Activated B cell treated with CpG ODN at 0.5 μM for 24 hours (primary cell): ENCODE measurements at regions not wholly inside any gene's neighbourhood (a gene's known extent, or its start where the extent isn't known, plus 50 kb on each side); places are given as distances from the start of the nearest gene placed in this dataset.

Source experiments
- ATAC-seq: fragments of 200-7000 bp; cut with Tn5 transposase; one replicate; pipeline ENCODE4 v1.10.0; 2021; ENCODE audit warnings: low read depth, mild to moderate bottlenecking, moderate library complexity
- CTCF ChIA-PET: fragments of 350-600 bp; sonication (Branson Sonifier 250); formaldehyde crosslinking; loops from one replicate; lab custom pipeline; 2021; ENCODE audit warnings: antibody characterized with exemption; lab: Charles Lee
- POLR2A ChIA-PET: fragments of 350-600 bp; sonication (Branson Sonifier 250); formaldehyde crosslinking; loops from one replicate; lab custom pipeline; 2021; ENCODE audit warnings: antibody characterized with exemption; lab: Charles Lee
- DNase-seq: peaks from one replicate; pipeline ENCODE4 v3.0.0; 2022
- H3K27ac Mint-ChIP-seq: one replicate; pipeline ENCODE4 v1.8.0; 2020; ENCODE audit warnings: mixed read lengths
- H3K27me3 Mint-ChIP-seq: one replicate; pipeline ENCODE4 v1.8.0; 2021; ENCODE audit warnings: mixed read lengths
- H3K36me3 Mint-ChIP-seq: one replicate; pipeline ENCODE4 v1.8.0; 2021; ENCODE audit warnings: low read depth, mixed read lengths
- H3K4me1 Mint-ChIP-seq: one replicate; pipeline ENCODE4 v1.8.0; 2021; ENCODE audit warnings: mixed read lengths
- H3K4me3 Mint-ChIP-seq: one replicate; pipeline ENCODE4 v1.8.0; 2020; ENCODE audit warnings: mild to moderate bottlenecking, mixed read lengths
- H3K9me3 Mint-ChIP-seq: one replicate; pipeline ENCODE4 v1.8.0; 2020; ENCODE audit warnings: mixed read lengths
- CTCF ChIP-seq: fragments of 200-600 bp; IDR thresholded peaks from one replicate; pipeline ENCODE4 v1.8.0; 2022; ENCODE audit warnings: antibody characterized with exemption, mild to moderate bottlenecking
- intact Hi-C: fragments of 100-400 bp; cut with micrococcal nuclease; formaldehyde crosslinking; loops from one replicate; pipeline ENCODE4 v1.15.1; 2024

- H3K27me3 Mint-ChIP-seq = no peaks in the 10 kb centered on the region
- CTCF ChIA-PET = no interaction called here
- no peak overlapping the region for H3K27ac Mint-ChIP-seq
- intact Hi-C loops = no loop called here
- DNase-seq (no peak), ATAC-seq (no peak)
- no peak for TF ChIP-seq CTCF
- POLR2A ChIA-PET = no interaction called here
- H3K9me3 Mint-ChIP-seq = peaks cover 6% of the 10 kb centered on the region
- no peaks in the 10 kb centered on the region for H3K36me3 Mint-ChIP-seq
- H3K4me1 Mint-ChIP-seq = no peaks in the 10 kb centered on the region
- H3K4me3 Mint-ChIP-seq = no peak overlapping the region
These were observed 648.5 kb upstream of the NRP1 start for GRCh38 chr10:33982995-33983394.

GRCh38 chr10:33981301-33981700, 646.8 kb upstream of the NRP1 start:
- no peak for TF ChIP-seq CTCF
- Mint-ChIP-seq H3K36me3 (no peaks in the 10 kb centered on the region), H3K27me3 (no peaks in the 10 kb centered on the region), H3K4me3 (no peak overlapping the region), H3K27ac (no peak overlapping the region), H3K9me3 (peaks cover 6% of the 10 kb centered on the region), H3K4me1 (no peaks in the 10 kb centered on the region)
- ChIA-PET CTCF (no interaction called here), POLR2A (no interaction called here)
- ATAC-seq (no peak), DNase-seq (no peak)
- intact Hi-C loops = no loop called here

GRCh38 chr10:33979195-33979594, 644.7 kb upstream of the NRP1 start:
- ATAC-seq (no peak), DNase-seq (no peak)
- TF ChIP-seq CTCF = no peak
- H3K27ac Mint-ChIP-seq = no peak overlapping the region
- no peaks in the 10 kb centered on the region for H3K4me1 Mint-ChIP-seq
- POLR2A ChIA-PET = no interaction called here
- H3K27me3 Mint-ChIP-seq = no peaks in the 10 kb centered on the region
- H3K36me3 Mint-ChIP-seq = no peaks in the 10 kb centered on the region
- H3K9me3 Mint-ChIP-seq = peaks cover 4% of the 10 kb centered on the region
- CTCF ChIA-PET = no interaction called here
- no peak overlapping the region for H3K4me3 Mint-ChIP-seq
- intact Hi-C loops = no loop called here

GRCh38 chr10:33975481-33975880, 641.0 kb upstream of the NRP1 start:
- Mint-ChIP-seq H3K4me1 (no peaks in the 10 kb centered on the region), H3K4me3 (no peak overlapping the region), H3K27me3 (no peaks in the 10 kb centered on the region), H3K27ac (no peak overlapping the region), H3K36me3 (no peaks in the 10 kb centered on the region), H3K9me3 (peaks cover 4% of the 10 kb centered on the region)
- ATAC-seq (no peak), DNase-seq (no peak)
- TF ChIP-seq CTCF = no peak
- intact Hi-C loops = no loop called here
- CTCF ChIA-PET = no interaction called here
- POLR2A ChIA-PET = no interaction called here

DNA sequence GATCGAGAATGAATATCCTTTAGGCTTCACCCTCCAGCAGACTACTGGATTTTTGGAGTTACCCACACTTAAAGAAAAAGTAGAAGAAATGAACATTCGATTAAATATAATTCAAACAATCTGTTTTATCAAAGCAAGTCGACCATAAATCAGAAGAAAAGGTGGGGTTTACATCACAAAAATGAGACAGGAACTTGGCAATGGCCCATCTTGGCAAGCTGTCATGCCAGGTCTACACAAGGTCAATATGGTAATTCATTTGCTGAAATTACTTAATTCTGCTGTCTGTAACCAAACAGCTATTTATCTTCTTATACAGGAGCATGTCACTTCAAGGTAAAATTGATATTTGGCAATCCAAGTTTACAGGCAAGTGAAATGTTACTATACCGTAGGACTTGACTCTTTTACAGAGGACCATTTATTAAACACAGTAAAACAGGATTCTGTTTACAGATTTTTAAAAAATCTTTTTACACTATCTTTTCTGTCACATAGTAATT, 640.6 kb upstream of the NRP1 start:
- Mint-ChIP-seq H3K27me3 (no peaks in the 10 kb centered on the region), H3K4me1 (no peaks in the 10 kb centered on the region), H3K9me3 (peaks cover 4% of the 10 kb centered on the region), H3K36me3 (no peaks in the 10 kb centered on the region), H3K4me3 (no peak overlapping the region), H3K27ac (no peak overlapping the region)
- TF ChIP-seq CTCF = no peak
- intact Hi-C loops = no loop called here
- ATAC-seq (no peak), DNase-seq (no peak)
- POLR2A ChIA-PET = no interaction called here
- CTCF ChIA-PET = no interaction called here
